ENCODE measurements at regions not wholly inside any gene's neighbourhood (a gene's known extent, or its start where the extent isn't known, plus 50 kb on each side); places are given as distances from the start of the nearest gene placed in this dataset.
A peak's percentile ranks its signal among the peaks of the same experiment; 100 is the strongest.
"Not testable (repeated sequence)": the region's sequence is repeated elsewhere in the genome, so short reads cannot be mapped to it uniquely, and the experiment has no call there.

DNA sequence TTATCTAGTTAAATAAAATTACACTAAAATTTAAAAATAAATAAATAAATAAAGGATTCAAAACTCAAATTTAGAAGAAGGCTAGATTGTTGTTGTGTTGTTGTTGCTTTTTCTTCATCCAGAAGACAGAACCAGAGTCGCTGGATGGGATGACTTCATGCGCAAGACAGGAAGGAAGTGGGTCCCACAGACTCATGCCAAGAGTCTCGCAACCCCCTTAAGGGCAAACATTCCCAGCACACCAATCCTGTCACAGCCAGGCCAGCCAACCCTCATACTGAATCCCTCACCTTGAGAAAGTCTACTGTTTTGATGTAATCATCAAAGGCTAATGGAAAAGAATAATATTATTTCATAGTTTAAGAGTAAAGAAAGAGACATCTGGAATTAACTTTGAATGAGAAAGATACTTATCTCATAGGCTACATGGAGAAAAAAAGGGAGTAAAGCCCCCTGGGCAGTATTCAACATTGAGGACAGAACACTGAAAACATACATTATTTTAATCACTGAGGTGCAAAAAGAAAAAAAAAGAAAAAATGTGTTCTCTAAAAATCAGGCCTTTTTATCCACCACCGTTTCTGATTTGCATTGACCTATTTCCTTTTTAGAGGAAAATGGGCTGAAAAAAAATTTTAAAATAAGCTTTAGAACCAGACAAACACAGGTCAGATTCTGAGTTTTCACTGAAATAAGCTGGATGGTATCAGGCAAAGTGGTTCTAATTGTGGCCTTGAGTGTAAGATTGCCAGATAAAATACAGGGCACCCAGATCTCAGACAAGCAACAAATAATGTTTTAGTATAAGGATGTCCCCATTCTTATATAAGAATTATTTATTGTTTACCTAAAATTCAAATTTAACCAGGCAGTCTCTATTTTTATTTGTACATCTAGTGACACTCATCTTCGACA lies 826.5 kb downstream of the TNS3 start:
- TF ChIP-seq, protein P1, sequence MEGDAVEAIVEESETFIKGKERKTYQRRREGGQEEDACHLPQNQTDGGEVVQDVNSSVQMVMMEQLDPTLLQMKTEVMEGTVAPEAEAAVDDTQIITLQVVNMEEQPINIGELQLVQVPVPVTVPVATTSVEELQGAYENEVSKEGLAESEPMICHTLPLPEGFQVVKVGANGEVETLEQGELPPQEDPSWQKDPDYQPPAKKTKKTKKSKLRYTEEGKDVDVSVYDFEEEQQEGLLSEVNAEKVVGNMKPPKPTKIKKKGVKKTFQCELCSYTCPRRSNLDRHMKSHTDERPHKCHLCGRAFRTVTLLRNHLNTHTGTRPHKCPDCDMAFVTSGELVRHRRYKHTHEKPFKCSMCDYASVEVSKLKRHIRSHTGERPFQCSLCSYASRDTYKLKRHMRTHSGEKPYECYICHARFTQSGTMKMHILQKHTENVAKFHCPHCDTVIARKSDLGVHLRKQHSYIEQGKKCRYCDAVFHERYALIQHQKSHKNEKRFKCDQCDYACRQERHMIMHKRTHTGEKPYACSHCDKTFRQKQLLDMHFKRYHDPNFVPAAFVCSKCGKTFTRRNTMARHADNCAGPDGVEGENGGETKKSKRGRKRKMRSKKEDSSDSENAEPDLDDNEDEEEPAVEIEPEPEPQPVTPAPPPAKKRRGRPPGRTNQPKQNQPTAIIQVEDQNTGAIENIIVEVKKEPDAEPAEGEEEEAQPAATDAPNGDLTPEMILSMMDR (IDR thresholded peaks at IDR 0.05; ENCODE audit: low read depth, low read length, missing control alignments) = no peak
- DNase-seq (ENCODE audit: extremely low read depth, low read depth) = no peak
- H3K4me3 ChIP-seq (replicated peaks; ENCODE audit: low read depth, low read length) = no peak overlapping the region

DNA sequence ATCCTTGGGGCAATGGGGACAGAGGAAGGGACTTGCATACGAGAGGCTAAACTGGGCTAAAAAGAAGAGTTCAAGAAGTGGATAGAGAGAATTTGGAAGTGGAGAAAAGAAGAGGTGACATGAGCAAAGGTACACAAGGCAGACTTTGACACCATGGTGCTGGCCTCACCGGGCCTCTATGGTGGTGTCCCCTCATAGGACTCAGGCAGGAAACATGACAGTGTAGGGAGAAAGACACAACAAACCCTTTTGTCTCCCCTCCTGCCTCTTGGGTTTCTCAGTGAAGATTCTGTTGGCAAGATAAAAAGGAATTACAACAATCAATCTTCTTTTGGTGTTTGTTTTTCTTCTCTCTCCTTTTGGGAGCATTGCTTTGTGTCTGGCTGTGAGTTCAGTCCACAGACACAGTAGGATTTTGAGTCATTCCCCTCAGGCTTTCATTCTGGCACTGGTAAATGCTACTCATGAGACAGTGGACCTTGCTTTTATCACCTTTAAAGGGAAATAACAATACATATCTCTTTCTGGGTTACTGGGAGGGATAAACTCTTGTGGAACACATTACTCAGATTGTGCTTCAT lies 827.7 kb downstream of the TNS3 start:
- DNase-seq (ENCODE audit: extremely low read depth, low read depth) = no peak
- no peak overlapping the region for H3K4me3 ChIP-seq (replicated peaks; ENCODE audit: low read depth, low read length)
- TF ChIP-seq, protein P1 (IDR thresholded peaks at IDR 0.05; ENCODE audit: low read depth, low read length, missing control alignments) = no peak

GRCh38 chr7:46753662-46754061 lies 828.2 kb downstream of the TNS3 start:
- TF ChIP-seq, protein P1 (IDR thresholded peaks at IDR 0.05; ENCODE audit: low read depth, low read length, missing control alignments) = no peak
- H3K4me3 ChIP-seq (replicated peaks; ENCODE audit: low read depth, low read length) = no peak overlapping the region
- no peak for DNase-seq (ENCODE audit: extremely low read depth, low read depth)

DNA sequence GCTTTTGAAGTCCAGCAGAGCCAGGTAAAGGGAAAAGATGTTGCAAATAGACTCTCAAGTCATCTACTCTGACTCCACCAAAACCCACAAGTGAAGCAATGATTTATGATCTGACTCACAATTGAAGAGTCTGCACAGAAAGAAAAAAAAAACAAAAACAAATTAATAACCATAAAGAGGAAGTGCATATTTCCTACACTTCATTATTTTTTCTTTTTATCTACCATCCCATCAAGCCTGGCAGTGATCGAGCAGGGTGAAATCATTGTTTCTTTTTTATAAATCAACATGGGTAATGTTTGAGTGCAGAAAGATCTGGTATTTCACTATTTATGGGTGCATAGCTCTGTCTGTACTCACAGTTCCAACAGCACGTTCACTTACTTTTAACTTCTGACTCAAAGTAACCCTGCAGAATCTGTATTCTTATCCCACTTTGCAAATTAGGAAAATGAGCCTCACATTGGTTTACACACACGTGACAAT lies 829.0 kb downstream of the TNS3 start:
- H3K4me3 ChIP-seq (replicated peaks; ENCODE audit: low read depth, low read length) = no peak overlapping the region
- TF ChIP-seq, protein P1 (IDR thresholded peaks at IDR 0.05; ENCODE audit: low read depth, low read length, missing control alignments) = no peak
- no peak for DNase-seq (ENCODE audit: extremely low read depth, low read depth)

DNA sequence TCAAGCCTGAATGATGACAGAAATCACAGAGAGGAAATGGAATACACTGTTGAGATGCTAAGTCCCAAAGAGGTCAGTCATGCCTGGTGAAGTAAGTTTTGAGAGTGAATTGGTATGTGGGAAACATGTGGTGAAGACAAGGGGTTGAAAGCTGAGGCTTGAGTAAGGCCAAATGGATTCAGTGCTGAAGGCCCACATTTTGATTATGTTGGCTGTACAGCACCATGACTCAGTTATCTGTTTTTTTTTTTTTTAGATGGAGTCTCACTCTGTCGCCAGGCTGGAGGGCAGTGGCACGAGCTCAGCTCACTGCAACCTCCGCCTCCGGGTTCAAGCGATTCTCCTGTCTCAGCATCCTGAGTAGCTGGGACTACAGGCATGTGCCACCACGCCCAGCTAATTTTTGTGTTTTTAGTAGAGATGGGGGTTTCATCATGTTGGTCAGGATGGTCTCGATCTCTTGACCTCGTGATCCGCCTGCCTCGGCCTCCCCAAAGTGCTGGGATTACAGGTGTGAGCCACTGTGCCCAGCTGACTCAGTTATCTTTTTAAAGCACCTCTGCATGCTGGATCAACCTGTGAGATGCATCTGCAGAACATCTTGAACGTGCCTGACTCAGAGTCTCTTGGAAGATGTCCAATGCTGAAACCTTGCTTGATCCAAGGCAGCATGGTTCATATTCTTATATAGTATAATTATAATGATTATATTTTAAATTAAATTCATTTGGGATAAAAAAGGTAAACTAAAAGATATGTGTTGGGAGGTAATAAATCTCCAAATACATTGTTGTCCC lies 829.8 kb downstream of the TNS3 start:
- DNase-seq (ENCODE audit: extremely low read depth, low read depth) = peak; percentile 88

GRCh38 chr7:46751471-46751870 lies 830.4 kb upstream of the IGFBP3 start:
- TF ChIP-seq, protein P1 (IDR thresholded peaks at IDR 0.05; ENCODE audit: low read depth, low read length, missing control alignments) = no peak
- no peak overlapping the region for H3K4me3 ChIP-seq (replicated peaks; ENCODE audit: low read depth, low read length)
- no peak for DNase-seq (ENCODE audit: extremely low read depth, low read depth)

More for the DNA sequence above, 829.8 kb downstream of the TNS3 start:
- not testable (repeated sequence) for H3K4me3 ChIP-seq (replicated peaks; ENCODE audit: low read depth, low read length)

Measured in HFF-Myc (cell line).